HG02588 (cell line): ENCODE measurements at regions not wholly inside any gene's neighbourhood (a gene's known extent, or its start where the extent isn't known, plus 50 kb on each side); places are given as distances from the start of the nearest gene placed in this dataset.
"Not testable (repeated sequence)": the region's sequence is repeated elsewhere in the genome, so short reads cannot be mapped to it uniquely, and the experiment has no call there.

Experiments used
- ATAC-seq: cut with Tn5 transposase; IDR thresholded peaks from one replicate; pipeline ENCODE4 v1.9.1; 2021; ENCODE audit warnings: mild to moderate bottlenecking, moderate library complexity; ENCODE audit not compliant: unreplicated experiment

DNA sequence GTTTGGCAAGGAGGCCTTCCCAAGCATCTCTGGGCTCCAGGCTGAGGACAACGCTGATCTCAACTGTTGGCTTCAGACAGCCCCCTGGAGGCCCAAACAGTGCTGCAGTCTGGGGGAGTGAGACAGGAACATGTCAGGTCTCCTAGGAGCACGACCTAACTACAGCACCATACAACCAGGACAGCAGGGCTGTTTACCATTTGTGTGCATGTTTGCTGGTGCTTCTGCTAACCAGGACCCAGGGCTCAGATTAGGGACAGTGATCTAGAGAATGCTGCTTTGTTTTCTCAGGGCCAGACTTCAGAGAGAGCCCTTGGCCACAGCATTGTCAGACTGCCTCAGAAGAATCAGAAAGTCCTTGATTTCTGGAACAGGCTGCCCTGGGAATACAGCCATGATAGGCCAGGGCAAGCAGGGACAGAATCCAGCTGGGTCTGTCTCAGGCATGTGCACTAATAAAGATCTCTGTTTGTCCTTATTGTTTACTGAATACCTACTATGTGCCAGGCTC lies 126.5 kb downstream of the VPREB1 start:
- no peak for ATAC-seq

- ATAC-seq = no peak
Observed at GRCh38 chr22:22372086-22372485, 127.5 kb downstream of the VPREB1 start.

- ATAC-seq = no peak
Observed at GRCh38 chr22:22374163-22374562, 129.6 kb downstream of the VPREB1 start.

- no peak for ATAC-seq
Observed at GRCh38 chr22:22374579-22374978, 130.0 kb downstream of the VPREB1 start.

GRCh38 chr22:22375576-22376351 lies 131.2 kb downstream of the VPREB1 start:
- no peak for ATAC-seq

DNA sequence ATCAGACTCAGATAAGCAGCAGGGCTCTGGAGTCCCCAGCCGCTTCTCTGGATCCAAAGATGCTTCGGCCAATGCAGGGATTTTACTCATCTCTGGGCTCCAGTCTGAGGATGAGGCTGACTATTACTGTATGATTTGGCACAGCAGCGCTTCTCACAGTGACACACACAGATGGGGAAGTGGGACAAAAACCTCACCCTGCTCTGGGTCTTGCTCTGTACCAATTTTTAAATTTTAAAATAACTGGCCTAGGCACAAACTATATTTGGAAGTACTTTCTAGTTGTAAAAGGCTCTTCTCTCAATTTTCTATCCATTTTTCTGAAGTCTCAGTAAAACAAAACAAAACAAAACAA lies 131.7 kb downstream of the VPREB1 start:
- no peak for ATAC-seq

DNA sequence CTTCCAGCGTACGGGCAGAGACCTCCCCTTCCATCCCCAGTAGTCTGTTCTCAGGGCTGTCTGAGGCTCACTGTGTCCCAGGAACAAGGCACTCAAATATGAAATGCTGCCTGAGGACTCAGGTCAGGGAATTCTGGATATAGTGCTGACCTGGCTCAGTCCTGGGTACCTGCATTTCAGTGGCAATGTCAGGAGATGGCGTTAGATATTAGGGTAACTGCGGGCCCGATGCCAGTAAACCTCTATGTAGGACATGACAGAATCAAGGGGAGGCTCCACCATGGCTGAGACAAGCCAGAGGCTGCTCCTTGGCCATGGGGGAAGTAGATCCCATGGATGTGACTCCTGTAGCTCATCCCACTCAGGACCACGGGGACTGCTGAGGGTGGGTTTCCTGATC lies 131.7 kb downstream of the ZNF280B start:
- not testable (repeated sequence) for ATAC-seq

- no peak for ATAC-seq
Observed at GRCh38 chr22:22377335-22377734, 131.2 kb downstream of the ZNF280B start.

- ATAC-seq = no peak
Observed at GRCh38 chr22:22378446-22379415, 129.8 kb downstream of the ZNF280B start.

DNA sequence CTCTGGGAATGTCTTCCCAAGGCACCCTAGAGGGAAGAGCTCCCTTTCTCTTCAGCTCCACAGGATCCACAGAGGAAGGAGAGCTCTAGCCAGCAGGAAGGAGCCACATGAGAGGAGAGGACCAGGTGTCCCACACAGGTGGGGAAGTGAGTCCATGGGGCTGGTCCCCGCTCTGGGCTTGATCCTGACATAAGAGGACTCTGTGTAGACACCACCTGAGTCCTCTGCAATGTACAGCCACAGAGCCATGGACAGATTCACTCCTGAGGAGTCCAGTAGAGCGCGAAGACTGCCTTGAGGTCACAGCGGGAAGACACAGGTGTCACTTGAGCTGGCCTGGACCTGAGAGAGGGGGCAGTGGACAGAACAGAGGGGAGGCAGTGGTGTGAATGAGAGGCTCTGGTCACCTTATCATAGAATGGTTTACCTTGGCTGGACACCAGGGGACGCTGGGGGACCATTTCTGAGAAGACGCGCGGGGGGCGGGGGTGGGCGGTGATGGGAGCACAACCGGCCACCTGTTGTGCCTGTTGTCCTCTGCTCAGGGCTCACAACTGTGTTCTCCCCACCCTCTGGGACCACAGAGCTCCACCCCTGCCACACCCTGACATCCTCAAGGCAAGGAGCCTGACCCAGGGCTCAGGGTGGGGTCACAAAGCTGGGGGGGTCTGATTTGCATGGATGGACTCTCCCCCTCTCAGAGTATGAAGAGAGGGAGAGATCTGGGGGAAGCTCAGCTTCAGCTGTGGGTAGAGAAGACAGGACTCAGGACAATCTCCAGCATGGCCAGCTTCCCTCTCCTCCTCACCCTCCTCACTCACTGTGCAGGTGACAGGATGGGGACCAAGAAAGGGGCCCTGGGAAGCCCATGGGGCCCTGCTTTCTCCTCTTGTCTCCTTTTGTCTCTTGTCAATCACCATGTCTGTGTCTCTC lies 128.2 kb downstream of the ZNF280B start:
- no peak for ATAC-seq

DNA sequence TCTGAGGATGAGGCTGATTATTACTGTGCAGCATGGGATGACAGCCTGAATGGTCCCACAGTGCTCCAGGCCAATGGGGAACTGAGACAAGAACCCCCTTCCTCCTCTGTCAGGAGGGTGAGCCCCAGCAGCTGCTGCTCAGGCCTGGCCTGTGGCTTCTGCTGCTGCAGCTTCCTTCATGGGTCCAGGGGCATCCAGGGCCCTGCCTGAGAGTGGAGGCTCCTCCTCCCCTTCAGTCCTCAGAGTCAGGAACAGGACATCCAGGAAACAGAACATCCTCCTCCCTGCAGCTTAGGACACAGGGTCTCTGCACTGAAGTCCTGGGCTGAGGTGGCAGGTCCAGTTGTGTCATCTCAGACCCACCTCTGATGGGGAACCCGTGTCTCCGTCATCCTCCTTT lies 127.2 kb downstream of the ZNF280B start:
- not testable (repeated sequence) for ATAC-seq

DNA sequence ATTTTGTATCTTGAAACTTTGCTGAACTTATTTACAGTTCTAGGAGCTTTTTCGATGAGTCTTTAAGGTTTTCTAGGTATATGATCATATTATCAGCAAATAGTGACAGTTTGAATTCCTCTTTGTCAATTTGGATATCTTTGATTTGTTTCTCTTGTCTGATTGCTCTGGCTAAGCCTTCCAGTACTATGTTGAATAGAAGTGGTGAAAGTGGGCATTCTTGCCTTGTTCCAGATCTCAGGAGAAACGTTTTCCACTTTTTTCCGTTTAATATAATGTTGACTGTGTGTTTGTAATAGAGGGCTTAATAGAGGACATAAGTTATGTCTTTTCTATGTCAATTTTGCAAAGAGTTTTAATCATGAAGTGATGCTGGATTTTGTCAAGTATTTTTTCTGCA lies 124.3 kb downstream of the ZNF280B start:
- ATAC-seq = no peak

DNA sequence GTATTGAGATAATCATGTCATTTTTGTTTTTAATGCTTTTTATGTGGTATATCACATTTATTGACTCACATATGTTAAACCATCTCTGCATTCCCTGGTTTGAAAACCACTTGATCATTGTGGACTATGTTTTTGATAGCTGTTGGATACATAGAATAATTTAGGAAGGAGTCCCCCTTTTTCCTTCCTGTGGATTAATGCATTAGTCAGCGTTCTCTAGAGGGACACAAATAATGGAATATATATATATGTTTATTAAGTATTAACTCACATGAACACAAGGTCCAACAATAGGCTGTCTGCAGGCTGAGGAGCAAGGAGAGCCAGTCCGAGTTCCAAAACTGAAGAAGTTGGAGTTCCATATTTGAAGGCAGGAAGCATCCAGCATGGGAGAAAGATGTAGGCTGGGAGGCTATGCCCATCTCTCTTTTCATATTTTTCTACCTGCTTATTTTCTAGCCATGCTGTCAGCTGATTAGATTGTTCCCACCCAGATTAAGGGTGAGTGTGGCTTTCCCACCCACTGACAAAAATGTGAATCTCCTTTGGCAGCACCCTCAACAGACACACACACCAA lies 123.8 kb downstream of the ZNF280B start:
- no peak for ATAC-seq

DNA sequence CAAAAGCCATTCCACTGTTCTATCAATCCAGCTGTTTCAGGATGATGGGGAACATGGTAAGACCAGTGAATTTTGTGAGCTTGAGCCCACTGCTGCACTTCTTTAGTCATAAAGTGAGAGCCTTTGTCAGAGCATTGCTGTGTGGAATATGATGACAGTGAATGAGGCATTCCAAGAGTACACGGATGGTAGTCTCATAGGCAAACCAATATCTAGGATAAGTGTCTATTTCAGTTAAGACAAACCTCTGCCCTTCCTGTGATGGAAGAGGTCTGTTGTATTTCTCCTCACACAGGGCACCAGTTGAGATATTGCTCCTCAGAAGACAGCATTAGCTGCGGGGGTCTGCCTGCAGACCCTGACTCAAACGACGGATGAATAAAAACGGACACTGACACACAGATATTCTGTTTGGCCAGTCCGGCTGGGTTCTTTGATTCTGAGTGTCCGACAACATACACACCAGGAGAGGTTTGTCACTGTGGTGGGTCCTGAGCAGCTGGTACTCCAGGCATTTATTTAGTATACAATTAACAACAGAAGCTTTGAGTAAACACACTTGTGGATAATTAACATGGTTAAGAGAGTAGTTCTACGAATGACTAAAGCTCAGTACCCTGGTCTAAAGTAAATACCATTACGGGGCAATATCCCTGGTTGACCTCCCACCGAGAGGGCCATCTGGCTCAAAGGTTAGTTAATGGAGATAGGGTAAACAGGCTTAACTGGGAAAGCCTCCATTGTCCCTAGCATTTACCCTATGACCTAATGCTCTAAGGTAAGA lies 121.7 kb downstream of the ZNF280B start:
- no peak for ATAC-seq

DNA sequence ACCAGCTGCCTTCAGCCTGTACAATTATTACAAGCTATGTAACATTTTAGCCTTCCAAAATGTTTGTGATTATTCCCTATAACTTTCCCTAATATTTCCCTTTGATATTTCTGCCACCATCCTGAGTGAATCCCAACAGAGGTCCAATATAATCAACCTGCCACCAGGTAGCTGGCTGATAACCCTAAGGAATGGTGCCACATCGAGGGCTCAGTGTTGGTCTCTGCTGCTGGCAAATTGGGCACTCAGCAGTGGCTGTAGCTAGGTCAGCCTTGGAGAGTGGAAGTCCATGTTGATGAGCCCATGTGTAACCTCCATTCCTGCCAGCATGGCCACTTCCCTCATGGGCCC lies 121.2 kb downstream of the ZNF280B start:
- ATAC-seq = no peak

DNA sequence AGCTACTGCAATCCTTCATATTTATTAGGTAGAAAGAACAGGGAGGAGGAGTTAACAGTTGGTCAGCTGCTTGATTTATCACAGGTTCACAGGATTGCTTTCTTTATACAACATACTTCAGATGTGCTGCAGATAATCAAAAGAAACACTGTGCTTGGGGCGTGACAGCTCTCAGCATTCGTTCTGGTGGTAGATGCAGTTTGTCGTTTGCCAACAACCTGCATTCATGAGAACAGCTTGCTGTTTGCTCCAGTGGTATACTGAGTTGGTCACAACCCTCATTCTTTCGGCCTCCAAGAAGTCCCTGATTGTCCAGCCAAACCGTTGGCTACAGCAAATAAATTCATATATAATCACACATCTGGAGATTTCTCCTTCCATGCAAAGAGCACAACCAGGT lies 120.5 kb downstream of the ZNF280B start:
- no peak for ATAC-seq

DNA sequence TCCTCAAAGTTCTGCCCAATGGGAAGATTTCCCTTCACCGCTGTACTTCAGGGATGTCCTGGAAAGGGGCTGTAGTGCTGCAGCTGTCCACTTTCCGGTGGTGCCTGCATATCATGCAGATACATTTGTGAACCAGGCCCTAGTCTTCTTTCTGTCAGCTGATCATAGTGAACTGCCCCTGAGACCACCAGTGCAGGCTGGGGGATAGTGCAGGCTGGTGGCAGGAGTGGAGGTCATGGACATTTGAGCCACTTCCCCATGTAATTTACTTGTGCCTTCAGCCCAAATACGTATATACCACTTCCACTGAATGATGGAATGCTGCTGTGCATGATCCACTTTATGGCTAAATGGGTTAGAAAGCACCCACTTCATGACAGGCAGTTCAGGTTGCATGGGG lies 120.0 kb downstream of the ZNF280B start:
- no peak for ATAC-seq

DNA sequence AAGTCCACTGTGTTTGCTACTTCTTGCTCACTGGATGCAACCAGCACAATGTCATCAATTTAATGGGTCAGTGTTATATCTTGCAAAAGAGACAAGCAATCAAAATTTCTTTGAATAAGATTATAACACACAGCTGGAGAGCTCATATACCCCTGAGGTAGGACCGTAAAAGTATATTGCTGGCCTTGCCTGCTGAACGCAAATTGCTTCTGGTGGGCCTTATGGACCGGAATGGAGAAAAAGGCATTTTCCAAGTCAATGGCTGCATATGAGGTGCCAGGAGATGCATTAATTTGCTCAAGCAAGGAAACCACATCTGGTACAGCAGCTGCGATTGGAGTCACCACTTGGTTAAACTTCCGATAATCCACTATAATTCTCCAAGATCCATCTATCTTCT lies 119.1 kb downstream of the ZNF280B start:
- ATAC-seq = no peak

GRCh38 chr22:22390989-22391388 lies 117.6 kb downstream of the ZNF280B start:
- no peak for ATAC-seq

- ATAC-seq = no peak
Observed at GRCh38 chr22:22391543-22391942, 117.0 kb downstream of the ZNF280B start.
